Upper lobe of left lung (tissue), 6 donors: ENCODE measurements at regions not wholly inside any gene's neighbourhood (a gene's known extent, or its start where the extent isn't known, plus 50 kb on each side); places are given as distances from the start of the nearest gene placed in this dataset.

Experiments used
- ATAC-seq, 2 donors: fragments of 200-7000 bp; cut with Tn5 transposase; one replicate each; pipeline ENCODE4 v1.9.1; 2022; ENCODE audit warnings: mild to moderate bottlenecking in 2 of 2, moderate library complexity in 2 of 2; ENCODE audit not compliant: low FRiP score in 2 of 2
- DNase-seq, 2 donors: peaks; one replicate each; pipeline ENCODE4 v3.0.0-alpha.2; 2019 to 2020
- H3K27ac ChIP-seq, 4 donors: fragments of 200-600 bp; sonication (generic); one replicate each; pipeline ENCODE4 v1.5.1; 2016 to 2019
- H3K27me3 ChIP-seq, 4 donors: fragments of 200-600 bp; sonication (generic); one replicate each; pipeline ENCODE4 v1.5.1; 2017 to 2019
- H3K36me3 ChIP-seq, 4 donors: fragments of 200-600 bp; sonication (generic); one replicate each; pipeline ENCODE4 v1.5.1; 2016 to 2019
- H3K4me1 ChIP-seq, 4 donors: fragments of 200-600 bp; sonication (generic); one replicate each; pipeline ENCODE4 v1.5.1; 2018 to 2019
- H3K4me3 ChIP-seq, 4 donors: fragments of 200-600 bp; sonication (generic); one replicate each; pipeline ENCODE4 v1.5.1; 2017 to 2019; ENCODE audit warnings: mild to moderate bottlenecking in 2 of 4, moderate library complexity in 1 of 4
- H3K9me3 ChIP-seq, 4 donors: fragments of 200-600 bp; sonication (generic); one replicate each; pipeline ENCODE4 v1.5.1; 2018 to 2019
- EP300 ChIP-seq, 4 donors: sonication (generic); formaldehyde crosslinking; IDR thresholded peaks; one replicate each; pipeline ENCODE4 v1.5.1; 2017; ENCODE audit warnings: antibody characterized with exemption in 4 of 4, control low read depth in 2 of 4
- POLR2A ChIP-seq, 4 donors: fragments of 450-650 bp; IDR thresholded peaks; one replicate each; pipeline ENCODE4 v1.5.1; 2016 to 2017; ENCODE audit warnings: antibody characterized with exemption in 4 of 4, mild to moderate bottlenecking in 2 of 4
- POLR2AphosphoS5 ChIP-seq, 2 donors: sonication (generic); formaldehyde crosslinking; IDR thresholded peaks; one replicate each; pipeline ENCODE4 v1.5.1; 2017; ENCODE audit warnings: antibody characterized with exemption in 2 of 2
- WGBS, 2 donors: methylation state at CpG; one replicate each; pipeline ENCODE4 v1.1.5; 2017 to 2018; 5-methylcytosine and 5-hydroxymethylcytosine counted together
- TF ChIP-seq, protein P1 (sequence below), 6 experiments: fragments of 450-650 bp in 4 of 6; fragments of 200-600 bp in 2 of 6; sonication (generic) in 2 of 6; IDR thresholded peaks; one replicate each; pipeline ENCODE4 v1.5.1; 2016 to 2019; ENCODE audit warnings: antibody characterized with exemption in 6 of 6
- donor health status: DM: no; HTN: no; CAD: no; lungs with moderate emphysema.
- donor health status: DM: no; HTN: yes; CAD: no; lungs with severe emphysema.

DNA sequence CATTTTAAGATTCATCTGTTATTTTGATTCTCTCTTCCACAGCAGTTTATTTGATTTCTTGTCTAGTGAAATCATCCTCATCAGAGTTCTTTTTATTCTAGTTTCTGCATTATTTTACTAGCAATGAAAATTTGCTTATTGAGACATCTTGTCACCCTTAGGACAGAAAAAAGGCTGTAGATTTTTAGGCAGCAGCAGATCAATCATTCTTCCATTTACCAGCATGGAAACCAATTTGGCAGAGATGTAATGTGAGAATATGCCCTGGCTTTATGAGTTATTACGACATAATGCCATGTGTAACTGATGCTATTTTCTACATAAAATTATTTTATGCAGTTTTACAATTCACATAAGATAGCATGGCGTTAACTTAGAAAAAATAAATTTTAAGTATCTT lies 688.6 kb upstream of the SLC10A2 start:
- DNase-seq (no peak), ATAC-seq (no peak)
- Histone ChIP-seq H3K27me3 (no peaks in the 10 kb centered on the region), H3K9me3 (no peaks in the 10 kb centered on the region), H3K4me1 (no peaks in the 10 kb centered on the region), H3K36me3 (no peaks in the 10 kb centered on the region), H3K4me3 (no peak overlapping the region), H3K27ac (no peak overlapping the region)
- 78 to 85% methylated on average over 2 of the region's 2 CpGs for WGBS, 2 donors
- TF ChIP-seq EP300 (IDR thresholded peaks at IDR 0.05) (no peak), POLR2A (IDR thresholded peaks at IDR 0.05) (no peak), POLR2AphosphoS5 (IDR thresholded peaks at IDR 0.05) (no peak)
- TF ChIP-seq, protein P1, sequence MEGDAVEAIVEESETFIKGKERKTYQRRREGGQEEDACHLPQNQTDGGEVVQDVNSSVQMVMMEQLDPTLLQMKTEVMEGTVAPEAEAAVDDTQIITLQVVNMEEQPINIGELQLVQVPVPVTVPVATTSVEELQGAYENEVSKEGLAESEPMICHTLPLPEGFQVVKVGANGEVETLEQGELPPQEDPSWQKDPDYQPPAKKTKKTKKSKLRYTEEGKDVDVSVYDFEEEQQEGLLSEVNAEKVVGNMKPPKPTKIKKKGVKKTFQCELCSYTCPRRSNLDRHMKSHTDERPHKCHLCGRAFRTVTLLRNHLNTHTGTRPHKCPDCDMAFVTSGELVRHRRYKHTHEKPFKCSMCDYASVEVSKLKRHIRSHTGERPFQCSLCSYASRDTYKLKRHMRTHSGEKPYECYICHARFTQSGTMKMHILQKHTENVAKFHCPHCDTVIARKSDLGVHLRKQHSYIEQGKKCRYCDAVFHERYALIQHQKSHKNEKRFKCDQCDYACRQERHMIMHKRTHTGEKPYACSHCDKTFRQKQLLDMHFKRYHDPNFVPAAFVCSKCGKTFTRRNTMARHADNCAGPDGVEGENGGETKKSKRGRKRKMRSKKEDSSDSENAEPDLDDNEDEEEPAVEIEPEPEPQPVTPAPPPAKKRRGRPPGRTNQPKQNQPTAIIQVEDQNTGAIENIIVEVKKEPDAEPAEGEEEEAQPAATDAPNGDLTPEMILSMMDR (IDR thresholded peaks at IDR 0.05), result no peak

GRCh38 chr13:103734837-103735236 lies 668.6 kb upstream of the SLC10A2 start:
- TF ChIP-seq EP300 (IDR thresholded peaks at IDR 0.05), result no peak
- TF ChIP-seq POLR2A (IDR thresholded peaks at IDR 0.05), result no peak
- TF ChIP-seq, protein P1 (IDR thresholded peaks at IDR 0.05), result no peak
- TF ChIP-seq POLR2AphosphoS5 (IDR thresholded peaks at IDR 0.05), result no peak
- no peak overlapping the region for H3K27ac ChIP-seq
- no peak overlapping the region for H3K4me3 ChIP-seq
- ATAC-seq (no peak), DNase-seq (no peak)
- no peaks in the 10 kb centered on the region for H3K4me1 ChIP-seq
- no peaks in the 10 kb centered on the region for H3K9me3 ChIP-seq
- 48 to 65% methylated on average over 2 of the region's 2 CpGs for WGBS, 2 donors
- H3K36me3 ChIP-seq, result no peaks in the 10 kb centered on the region
- H3K27me3 ChIP-seq, result no peaks in the 10 kb centered on the region

GRCh38 chr13:103731959-103732358 lies 665.7 kb upstream of the SLC10A2 start:
- TF ChIP-seq EP300 (IDR thresholded peaks at IDR 0.05), result no peak
- no peak for TF ChIP-seq POLR2AphosphoS5 (IDR thresholded peaks at IDR 0.05)
- no peak for TF ChIP-seq POLR2A (IDR thresholded peaks at IDR 0.05)
- TF ChIP-seq, protein P1 (IDR thresholded peaks at IDR 0.05), result no peak
- Histone ChIP-seq H3K9me3 (no peaks in the 10 kb centered on the region), H3K27ac (no peak overlapping the region), H3K36me3 (no peaks in the 10 kb centered on the region), H3K27me3 (no peaks in the 10 kb centered on the region), H3K4me1 (no peaks in the 10 kb centered on the region), H3K4me3 (no peak overlapping the region)
- WGBS, 2 donors, result 86 to 92% methylated on average over 5 of the region's 5 CpGs
- ATAC-seq, result no peak
- no peak for DNase-seq

DNA sequence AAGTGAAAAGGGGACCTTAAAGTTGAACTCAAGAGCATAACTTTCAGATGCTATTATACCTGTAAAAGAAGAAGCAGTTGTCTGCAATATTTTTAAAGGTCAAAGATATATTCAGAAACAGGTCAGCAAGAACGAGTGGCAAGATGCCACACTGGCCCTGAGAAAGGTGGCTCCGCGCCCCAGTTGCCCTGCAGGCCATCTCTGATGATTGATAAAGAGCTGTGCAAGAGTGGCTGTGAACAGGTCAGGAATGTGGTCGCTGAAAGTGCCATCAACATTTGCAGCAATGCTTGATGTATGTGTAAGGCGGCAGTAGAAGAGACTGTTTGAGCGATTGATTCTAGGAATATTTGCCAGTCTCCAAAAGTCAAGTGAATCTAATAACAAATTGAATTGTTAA lies 664.2 kb upstream of the SLC10A2 start:
- H3K27ac ChIP-seq, result no peak overlapping the region
- H3K36me3 ChIP-seq, result no peaks in the 10 kb centered on the region
- no peak overlapping the region for H3K4me3 ChIP-seq
- peak in 1 of 2 donors; percentile 5 for DNase-seq
- no peaks in the 10 kb centered on the region for H3K9me3 ChIP-seq
- no peaks in the 10 kb centered on the region for H3K4me1 ChIP-seq
- TF ChIP-seq POLR2A (IDR thresholded peaks at IDR 0.05), result no peak
- no peak for TF ChIP-seq EP300 (IDR thresholded peaks at IDR 0.05)
- TF ChIP-seq, protein P1 (IDR thresholded peaks at IDR 0.05), result no peak
- TF ChIP-seq POLR2AphosphoS5 (IDR thresholded peaks at IDR 0.05), result no peak
- ATAC-seq, result no peak
- WGBS, 2 donors, result 47 to 52% methylated on average over 6 of the region's 6 CpGs
- no peaks in the 10 kb centered on the region for H3K27me3 ChIP-seq

- TF ChIP-seq POLR2AphosphoS5 (IDR thresholded peaks at IDR 0.05) (no peak), EP300 (IDR thresholded peaks at IDR 0.05) (no peak), POLR2A (IDR thresholded peaks at IDR 0.05) (no peak)
- TF ChIP-seq, protein P1 (IDR thresholded peaks at IDR 0.05), result no peak
- DNase-seq, result no peak
Measured at GRCh38 chr13:103726808-103727207, 660.6 kb upstream of the SLC10A2 start.

More at GRCh38 chr13:103726808-103727207, 660.6 kb upstream of the SLC10A2 start:
- Histone ChIP-seq H3K36me3 (no peaks in the 10 kb centered on the region), H3K9me3 (no peaks in the 10 kb centered on the region), H3K27ac (no peak overlapping the region), H3K4me1 (no peaks in the 10 kb centered on the region), H3K4me3 (no peak overlapping the region), H3K27me3 (no peaks in the 10 kb centered on the region)
- no peak for ATAC-seq
- WGBS, 2 donors, result 55 to 60% methylated on average over 1 of the region's 1 CpG
